Transverse colon (tissue), 4 donors: ENCODE measurements at regions not wholly inside any gene's neighbourhood (a gene's known extent, or its start where the extent isn't known, plus 50 kb on each side); places are given as distances from the start of the nearest gene placed in this dataset.
A peak's percentile ranks its signal among the peaks of the same experiment; 100 is the strongest.

Source experiments
- DNase-seq: peaks from one replicate; pipeline ENCODE4 v3.0.0-alpha.2; 2019
- H3K27ac ChIP-seq, 4 donors: fragments of 200-600 bp; sonication (generic); 2 replicates each; pipeline ENCODE4 v1.5.1; 2016 to 2018; ENCODE audit warnings: inconsistent platforms in 4 of 4
- H3K27me3 ChIP-seq: fragments of 200-600 bp; sonication (generic); 2 replicates; pipeline ENCODE4 v1.5.1; 2017; ENCODE audit warnings: inconsistent platforms
- H3K36me3 ChIP-seq, 4 donors: fragments of 200-600 bp; sonication (generic); 2 replicates each; pipeline ENCODE4 v1.5.1; 2017 to 2019; ENCODE audit warnings: inconsistent platforms in 4 of 4
- H3K4me1 ChIP-seq, 4 donors: fragments of 200-600 bp; sonication (generic); 2 replicates each; pipeline ENCODE4 v1.5.1; 2017 to 2020; ENCODE audit warnings: inconsistent platforms in 4 of 4
- H3K4me3 ChIP-seq, 4 donors: fragments of 200-600 bp; sonication (generic); 1 replicate in 1 of 4; 2 replicates in 3 of 4; pipeline versions ENCODE4 v1.5.1 to v1.6.1; 2017 to 2019; ENCODE audit warnings: inconsistent platforms in 4 of 4
- H3K9me3 ChIP-seq, 2 donors: fragments of 200-600 bp; sonication (generic); 2 replicates each; pipeline ENCODE4 v1.5.1; 2017 to 2019; ENCODE audit warnings: inconsistent platforms in 2 of 2
- CTCF ChIP-seq, 5 experiments: fragments of 200-600 bp in 3 of 5; fragments of 450-650 bp in 2 of 5; sonication (generic) in 3 of 5; IDR thresholded peaks; 1 replicate in 2 of 5; 2 replicates in 3 of 5; pipeline ENCODE4 v1.5.1; 2016 to 2017; ENCODE audit warnings: antibody characterized with exemption in 5 of 5, inconsistent platforms in 3 of 5, mild to moderate bottlenecking in 2 of 5, moderate library complexity in 1 of 5
- EP300 ChIP-seq: sonication (generic); formaldehyde crosslinking; IDR thresholded peaks from one replicate; pipeline ENCODE4 v1.6.1; 2017; ENCODE audit warnings: antibody characterized with exemption, low read depth
- POLR2A ChIP-seq: fragments of 450-650 bp; IDR thresholded peaks from one replicate; pipeline ENCODE4 v1.6.1; 2016; ENCODE audit warnings: antibody characterized with exemption, mild to moderate bottlenecking, moderate library complexity
- POLR2AphosphoS5 ChIP-seq, 3 donors: sonication (generic); formaldehyde crosslinking; IDR thresholded peaks; one replicate each; pipeline ENCODE4 v1.6.1; 2016; ENCODE audit warnings: antibody characterized with exemption in 3 of 3
- WGBS, 2 donors: methylation state at CpG; one replicate each; pipeline ENCODE4 v1.1.5; 2018; ENCODE audit warnings: low coverage in 1 of 2; 5-methylcytosine and 5-hydroxymethylcytosine counted together
- in situ Hi-C, 4 donors: fragments of 200-750 bp; cut with MboI; loops; one replicate each; pipeline versions ENCODE4 v1.15.0 to v1.15.1; 2017; ENCODE audit warnings: low sequenced_read_pairs in 3 of 4, low pct_ligation_motif_present in 1 of 4, low pct_unique_long_range_greater_than_20kb in 1 of 4
- intact Hi-C: fragments of 100-400 bp; cut with DNase I; formaldehyde crosslinking; loops from one replicate; pipeline ENCODE4 v1.15.1; 2023; ENCODE audit warnings: low total_unique reads

- no peaks in the 10 kb centered on the region for H3K9me3 ChIP-seq
- H3K27me3 ChIP-seq = no peaks in the 10 kb centered on the region
- TF ChIP-seq CTCF (IDR thresholded peaks at IDR 0.05) = no peak
- TF ChIP-seq EP300 = no peak
- TF ChIP-seq POLR2A = no peak
- no peak for TF ChIP-seq POLR2AphosphoS5 (IDR thresholded peaks at IDR 0.05)
- DNase-seq = no peak
- in situ Hi-C loops (no loop called here), intact Hi-C loops (no loop called here)
- WGBS, 2 donors = 89 to 100% methylated on average over 1 of the region's 1 CpG
- no peak overlapping the region for H3K4me3 ChIP-seq
- H3K4me1 ChIP-seq = no peaks in the 10 kb centered on the region
- no peaks in the 10 kb centered on the region for H3K36me3 ChIP-seq
- H3K27ac ChIP-seq = no peak overlapping the region
Measured at GRCh38 chr13:22825186-22825585, 355.6 kb upstream of the SGCG start.

GRCh38 chr13:22828081-22828480, 352.7 kb upstream of the SGCG start:
- Histone ChIP-seq H3K27ac (no peak overlapping the region), H3K9me3 (no peaks in the 10 kb centered on the region), H3K4me3 (no peak overlapping the region), H3K36me3 (no peaks in the 10 kb centered on the region), H3K27me3 (no peaks in the 10 kb centered on the region), H3K4me1 (no peaks in the 10 kb centered on the region)
- in situ Hi-C loops (no loop called here), intact Hi-C loops (no loop called here)
- WGBS, 2 donors = 63 to 86% methylated on average over 1 to 2 of the region's 2 CpGs
- TF ChIP-seq POLR2AphosphoS5 (IDR thresholded peaks at IDR 0.05) = no peak
- TF ChIP-seq EP300 = no peak
- no peak for TF ChIP-seq CTCF (IDR thresholded peaks at IDR 0.05)
- no peak for TF ChIP-seq POLR2A
- DNase-seq = no peak

GRCh38 chr13:22836475-22836874, 344.3 kb upstream of the SGCG start:
- TF ChIP-seq POLR2AphosphoS5 (IDR thresholded peaks at IDR 0.05) (no peak), EP300 (no peak), CTCF (IDR thresholded peaks at IDR 0.05) (no peak), POLR2A (no peak)
- Histone ChIP-seq H3K36me3 (no peaks in the 10 kb centered on the region), H3K27ac (no peak overlapping the region), H3K4me1 (peaks cover 0 to 4% (median 0%) of the 10 kb centered on the region in 4 donors), H3K27me3 (peaks cover 12% of the 10 kb centered on the region), H3K4me3 (no peak overlapping the region), H3K9me3 (no peaks in the 10 kb centered on the region)
- DNase-seq = no peak
- intact Hi-C loops = no loop called here
- WGBS, 2 donors = 90 to 96% methylated on average over 2 of the region's 2 CpGs
- in situ Hi-C loops = no loop called here

GRCh38 chr13:22837980-22838647, 342.7 kb upstream of the SGCG start:
- intact Hi-C loops (no loop called here), in situ Hi-C loops (no loop called here)
- no peak overlapping the region for H3K27ac ChIP-seq
- WGBS, 2 donors = 0 to 56% methylated on average over 1 to 32 of the region's 45 CpGs
- TF ChIP-seq POLR2AphosphoS5 (IDR thresholded peaks at IDR 0.05) = no peak
- DNase-seq = no peak
- no peaks in the 10 kb centered on the region for H3K9me3 ChIP-seq
- H3K36me3 ChIP-seq = no peaks in the 10 kb centered on the region
- H3K4me1 ChIP-seq = peaks cover 0 to 4% (median 0%) of the 10 kb centered on the region in 4 donors
- H3K4me3 ChIP-seq = peak overlapping the region in 3 of 4 donors; percentile 13 to 25 (median 15)
- H3K27me3 ChIP-seq = peaks cover 12% of the 10 kb centered on the region
